HCT116 (cell line): ENCODE measurements at regions not wholly inside any gene's neighbourhood (a gene's known extent, or its start where the extent isn't known, plus 50 kb on each side); places are given as distances from the start of the nearest gene placed in this dataset.

Source experiments
- ATAC-seq: fragments of 200-7000 bp; cut with Tn5 transposase; 2 replicates; pipeline ENCODE4 v1.9.1; 2020; ENCODE audit warnings: mild to moderate bottlenecking, moderate library complexity
- BruUV-seq: library from RNA; stranded (reverse); fragments of 400-500 nt; replicated peaks from 2 replicates; lab custom pipeline; 2021; lab: Mats Ljungman, UMichigan
- CTCF ChIA-PET: fragments of 300-600 bp; sonication (Branson Sonifier 250); formaldehyde crosslinking; loops from one replicate; lab custom pipeline; 2021; ENCODE audit warnings: antibody characterized with exemption; lab: Charles Lee
- POLR2A ChIA-PET: fragments of 300-600, 350-600 bp; sonication (Branson Sonifier 250); formaldehyde crosslinking; loops from one replicate; lab custom pipeline; 2021; ENCODE audit warnings: antibody characterized with exemption; lab: Charles Lee
- RAD21 ChIA-PET, 2 experiments: fragments of 300-600 bp; sonication (Branson Sonifier 250); formaldehyde crosslinking; loops; one replicate each; lab custom pipeline; 2023; ENCODE audit warnings: low total read pairs in 2 of 2; ENCODE audit not compliant: uncharacterized antibody in 2 of 2, unreplicated experiment in 2 of 2, low non-redundant PET in 1 of 2; lab: Charles Lee
- DNase-seq: peaks from one replicate; pipeline ENCODE4 v3.0.0-alpha.2; 2010; ENCODE audit warnings: low read depth, low spot score
- H2AFZ ChIP-seq: fragments of 200-600 bp; shearing (Covaris generic), sonication (generic); 2 replicates; pipeline ENCODE4 v1.6.1; 2017; ENCODE audit warnings: low read depth, mixed run types, mixed read lengths, antibody characterized with exemption, low read length; ENCODE audit not compliant: poor library complexity, severe bottlenecking
- H3K27ac ChIP-seq: 2 replicates; pipeline ENCODE4 v1.5.1; 2012; ENCODE audit warnings: low read depth, low read length
- H3K27me3 ChIP-seq: fragments of 200-600 bp; sonication (generic); 2 replicates; pipeline ENCODE4 v1.6.1; 2016; ENCODE audit warnings: mixed run types, low read length, mixed read lengths; ENCODE audit not compliant: insufficient read depth
- H3K36me3 ChIP-seq, 2 experiments: fragments of 200-500 bp in 1 of 2; fragments of 200-600 bp in 1 of 2; sonication (Bioruptor generic) in 1 of 2; sonication (generic) in 1 of 2; 2 replicates each; pipeline versions ENCODE4 v1.5.1 to v1.6.1; 2014 to 2016; ENCODE audit warnings: low read length in 2 of 2, inconsistent platforms in 1 of 2, mixed read lengths in 1 of 2, mixed run types in 1 of 2; ENCODE audit not compliant: insufficient read depth in 2 of 2, control insufficient read depth in 1 of 2
- H3K4me1 ChIP-seq, 2 experiments: fragments of 200-600 bp in 1 of 2; sonication (generic) in 1 of 2; 2 replicates each; pipeline versions ENCODE4 v1.5.1 to v1.6.1; 2012 to 2017; ENCODE audit warnings: low read length in 2 of 2, inconsistent platforms in 1 of 2, mild to moderate bottlenecking in 1 of 2, mixed read lengths in 1 of 2, mixed run types in 1 of 2, moderate library complexity in 1 of 2; ENCODE audit not compliant: insufficient read depth in 2 of 2, control insufficient read depth in 1 of 2
- H3K4me2 ChIP-seq: fragments of 200-600 bp; sonication (generic); 2 replicates; pipeline ENCODE4 v1.6.1; 2017; ENCODE audit warnings: mixed run types, low read length, mixed read lengths
- H3K4me3 ChIP-seq, 2 experiments: fragments of 200-600 bp in 1 of 2; sonication (generic) in 1 of 2; replicated peaks in 1 of 2; 2 replicates each; pipeline ENCODE4 v1.5.1; 2011 to 2016; ENCODE audit warnings: low read length in 2 of 2, control low read depth in 1 of 2, low read depth in 1 of 2, mild to moderate bottlenecking in 1 of 2, mixed read lengths in 1 of 2, mixed run types in 1 of 2
- H3K79me2 ChIP-seq: fragments of 200-600 bp; sonication (generic); 2 replicates; pipeline ENCODE4 v1.6.1; 2017; ENCODE audit warnings: mild to moderate bottlenecking, mixed run types, low read length, moderate library complexity, mixed read lengths; ENCODE audit not compliant: insufficient read depth
- H3K9ac ChIP-seq: fragments of 200-600 bp; sonication (generic); 2 replicates; pipeline ENCODE4 v1.6.1; 2016; ENCODE audit warnings: low read length, mixed read lengths
- H3K9me2 ChIP-seq: fragments of 200-600 bp; sonication (generic), shearing (Covaris generic); 2 replicates; pipeline ENCODE4 v1.6.1; 2017; ENCODE audit warnings: mixed run types, mild to moderate bottlenecking, moderate library complexity; ENCODE audit not compliant: insufficient read depth
- H3K9me3 ChIP-seq, 2 experiments: fragments of 200-500 bp in 1 of 2; fragments of 200-600 bp in 1 of 2; sonication (Bioruptor generic) in 1 of 2; sonication (generic) in 1 of 2; 2 replicates each; pipeline ENCODE4 v1.6.1; 2014 to 2017; ENCODE audit warnings: low read length in 2 of 2, mixed read lengths in 2 of 2, inconsistent platforms in 1 of 2, low read depth in 1 of 2, mild to moderate bottlenecking in 1 of 2, mixed run types in 1 of 2, moderate library complexity in 1 of 2; ENCODE audit not compliant: control insufficient read depth in 1 of 2, insufficient read depth in 1 of 2
- H4K20me1 ChIP-seq: fragments of 200-600 bp; sonication (generic), shearing (Covaris generic); 2 replicates; pipeline ENCODE4 v1.6.1; 2017; ENCODE audit warnings: mixed run types, mild to moderate bottlenecking, moderate library complexity; ENCODE audit not compliant: insufficient read depth
- CBX3 ChIP-seq: IDR thresholded peaks from 2 replicates; pipeline ENCODE4 v1.6.1; 2012; ENCODE audit warnings: low read depth
- CEBPB ChIP-seq: IDR thresholded peaks from 2 replicates; pipeline ENCODE4 v1.6.1; 2012; ENCODE audit warnings: low read depth
- EZH2 ChIP-seq: fragments of 200-600 bp; sonication (generic); IDR thresholded peaks from 2 replicates; pipeline ENCODE4 v1.6.1; 2017; ENCODE audit warnings: antibody characterized with exemption, mixed run types
- EZH2phosphoT487 ChIP-seq: fragments of 200-600 bp; IDR thresholded peaks from 2 replicates; pipeline ENCODE4 v1.6.1; 2018; ENCODE audit warnings: antibody characterized with exemption, borderline replicate concordance
- FOSL1 ChIP-seq: IDR thresholded peaks from 2 replicates; pipeline ENCODE4 v1.6.1; 2012; ENCODE audit warnings: low read depth
- JUND ChIP-seq: IDR thresholded peaks from 2 replicates; pipeline ENCODE4 v1.6.1; 2012
- MAX ChIP-seq: IDR thresholded peaks from 2 replicates; pipeline ENCODE4 v1.6.1; 2012
- POLR2AphosphoS5 ChIP-seq: IDR thresholded peaks from 2 replicates; pipeline ENCODE4 v1.6.1; 2011; ENCODE audit warnings: mild to moderate bottlenecking, low read depth, low read length, moderate library complexity
- RAD21 ChIP-seq: IDR thresholded peaks from 2 replicates; pipeline ENCODE4 v1.6.1; 2012; ENCODE audit warnings: low read depth, mild to moderate bottlenecking
- REST ChIP-seq: IDR thresholded peaks from 2 replicates; pipeline ENCODE4 v1.6.1; 2012; ENCODE audit warnings: low read depth
- SIN3A ChIP-seq: IDR thresholded peaks from 2 replicates; pipeline ENCODE4 v1.6.1; 2012; ENCODE audit warnings: low read depth
- SP1 ChIP-seq: IDR thresholded peaks from 2 replicates; pipeline ENCODE4 v1.6.1; 2012; ENCODE audit warnings: low read depth
- SRF ChIP-seq: IDR thresholded peaks from 2 replicates; pipeline ENCODE4 v1.6.1; 2012; ENCODE audit warnings: low read depth
- TCF7L2 ChIP-seq: IDR thresholded peaks from 2 replicates; pipeline ENCODE4 v1.7.0; 2011; ENCODE audit warnings: borderline replicate concordance, inconsistent platforms; ENCODE audit not compliant: insufficient read depth, insufficient read length; ENCODE audit errors: extremely low read depth
- ZFX ChIP-seq: fragments of 450-650 bp; IDR thresholded peaks from 2 replicates; pipeline ENCODE4 v1.6.1; 2017
- ZNF274 ChIP-seq: fragments of 200-500 bp; sonication (Bioruptor generic); IDR thresholded peaks from 2 replicates; pipeline ENCODE4 v1.6.1; 2014; ENCODE audit warnings: mild to moderate bottlenecking, low read depth, low read length, inconsistent platforms
- intact Hi-C: fragments of 100-400 bp; cut with micrococcal nuclease; formaldehyde crosslinking; loops from 2 replicates; pipeline ENCODE4 v1.10.0; 2022
- TF ChIP-seq, protein P1 (sequence below): IDR thresholded peaks from 2 replicates; pipeline ENCODE4 v1.6.1; 2012
- TF ChIP-seq, protein P2 (sequence below), 3 experiments: fragments of 200-600 bp in 1 of 3; sonication (generic) in 1 of 3; IDR thresholded peaks in 2 of 3; conservative IDR thresholded peaks in 1 of 3; 2 replicates each; pipeline ENCODE4 v1.5.1; 2012 to 2017; ENCODE audit warnings: low read depth in 2 of 3, low read length in 2 of 3, antibody characterized with exemption in 1 of 3, borderline replicate concordance in 1 of 3, control low read depth in 1 of 3, mild to moderate bottlenecking in 1 of 3, mixed read lengths in 1 of 3, mixed run types in 1 of 3, moderate library complexity in 1 of 3; ENCODE audit not compliant: insufficient read depth in 1 of 3

GRCh38 chr10:4771554-4772201 lies 54.3 kb upstream of the AKR1E2 start (continued):
- TF ChIP-seq REST (no peak), ZNF274 (no peak)

DNA sequence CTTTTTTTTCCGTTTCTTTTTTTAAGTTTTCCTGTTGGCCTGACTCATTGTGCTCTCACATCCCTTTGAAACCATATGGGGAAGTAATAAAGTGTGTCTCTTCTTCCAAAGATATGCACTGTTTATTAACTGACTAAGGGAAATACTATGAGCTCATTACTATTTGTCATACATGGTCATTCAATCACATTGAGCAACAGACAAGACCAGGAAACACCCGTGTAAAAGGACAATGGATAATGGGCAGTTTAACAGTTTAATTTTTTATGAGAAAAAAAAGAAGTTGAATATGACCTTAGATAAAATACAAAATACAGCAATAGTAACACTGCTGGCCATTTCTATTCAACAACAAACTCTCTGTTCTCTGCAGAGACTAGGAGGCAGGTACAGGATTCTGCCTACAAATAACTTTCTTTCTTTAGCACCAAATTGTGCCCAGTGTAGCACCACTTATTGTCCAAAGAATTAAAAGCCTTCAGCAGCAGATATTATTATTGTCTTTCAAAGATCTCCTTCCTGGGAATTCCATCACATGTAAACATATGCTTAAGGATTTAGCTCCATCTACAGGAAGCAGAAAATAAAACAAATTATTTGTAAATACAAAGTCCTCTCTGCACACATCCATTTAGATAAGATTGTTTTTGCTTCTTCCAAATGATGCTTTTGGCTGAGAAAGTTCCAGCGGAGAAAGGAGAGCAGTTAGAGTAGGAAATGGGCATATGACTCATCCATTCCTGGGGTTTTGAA lies 55.0 kb upstream of the AKR1E2 start:
- Histone ChIP-seq H3K4me3 (peak overlapping the region in 1 of 2 experiments; percentile 23; a peak in 1 of 4 replicates), H3K36me3 (no peaks in the 10 kb centered on the region), H3K9ac (peak overlapping the region; percentile 46), H3K27ac (peak overlapping the region; percentile 38; the same call in 1 of the 2 replicates), H3K9me2 (no peaks in the 10 kb centered on the region), H3K4me2 (peak overlapping the region; percentile 47), H2AFZ (peak overlapping the region; percentile 93), H4K20me1 (no peaks in the 10 kb centered on the region), H3K9me3 (no peaks in the 10 kb centered on the region), H3K4me1 (peaks cover 13 to 46% of the 10 kb centered on the region in 2 experiments), H3K27me3 (no peaks in the 10 kb centered on the region), H3K79me2 (no peaks in the 10 kb centered on the region)
- BruUV-seq, result no TSS peak
- POLR2A ChIA-PET, result interaction anchor here (1.0 to 1.8 kb wide), 4 partner anchors 114 to 1573 kb away, joined by 3 to 5 read pairs (median 4); partner anchors contain the start of gene KLF6
- TF ChIP-seq CEBPB (peak; percentile 96), SRF (peak; percentile 92), ZFX (no peak), FOSL1 (peak; percentile 95), SP1 (peak; percentile 96), TCF7L2 (peak; percentile 72), SIN3A (peak; percentile 72; the same call in 1 of the 2 replicates), EZH2 (no peak), POLR2AphosphoS5 (peak; percentile 38; the same call in 1 of the 2 replicates), JUND (peak; percentile 94), RAD21 (peak; percentile 67), CBX3 (peak; percentile 83; the same call in 1 of the 2 replicates), EZH2phosphoT487 (no peak), MAX (peak; percentile 43)
- TF ChIP-seq, protein P1, sequence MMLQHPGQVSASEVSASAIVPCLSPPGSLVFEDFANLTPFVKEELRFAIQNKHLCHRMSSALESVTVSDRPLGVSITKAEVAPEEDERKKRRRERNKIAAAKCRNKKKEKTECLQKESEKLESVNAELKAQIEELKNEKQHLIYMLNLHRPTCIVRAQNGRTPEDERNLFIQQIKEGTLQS, result peak; percentile 13; the same call in 1 of the 2 replicates
- TF ChIP-seq, protein P2, sequence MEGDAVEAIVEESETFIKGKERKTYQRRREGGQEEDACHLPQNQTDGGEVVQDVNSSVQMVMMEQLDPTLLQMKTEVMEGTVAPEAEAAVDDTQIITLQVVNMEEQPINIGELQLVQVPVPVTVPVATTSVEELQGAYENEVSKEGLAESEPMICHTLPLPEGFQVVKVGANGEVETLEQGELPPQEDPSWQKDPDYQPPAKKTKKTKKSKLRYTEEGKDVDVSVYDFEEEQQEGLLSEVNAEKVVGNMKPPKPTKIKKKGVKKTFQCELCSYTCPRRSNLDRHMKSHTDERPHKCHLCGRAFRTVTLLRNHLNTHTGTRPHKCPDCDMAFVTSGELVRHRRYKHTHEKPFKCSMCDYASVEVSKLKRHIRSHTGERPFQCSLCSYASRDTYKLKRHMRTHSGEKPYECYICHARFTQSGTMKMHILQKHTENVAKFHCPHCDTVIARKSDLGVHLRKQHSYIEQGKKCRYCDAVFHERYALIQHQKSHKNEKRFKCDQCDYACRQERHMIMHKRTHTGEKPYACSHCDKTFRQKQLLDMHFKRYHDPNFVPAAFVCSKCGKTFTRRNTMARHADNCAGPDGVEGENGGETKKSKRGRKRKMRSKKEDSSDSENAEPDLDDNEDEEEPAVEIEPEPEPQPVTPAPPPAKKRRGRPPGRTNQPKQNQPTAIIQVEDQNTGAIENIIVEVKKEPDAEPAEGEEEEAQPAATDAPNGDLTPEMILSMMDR (IDR thresholded peaks at IDR 0.05 in 2 of 3, conservative IDR thresholded peaks at IDR 0.05 in 1 of 3; ENCODE audit: borderline replicate concordance in 1 of 3, insufficient read depth in 1 of 3, low read depth in 2 of 3, low read length in 2 of 3), result peak in 2 of 3 experiments; percentile 43 to 62; a peak in 3 of 6 replicates
- DNase-seq (peak; percentile 81), ATAC-seq (peak; percentile 85)
- intact Hi-C loops, result loop anchor here (1.0 kb wide), 1 partner anchor 1574 kb away; no protein-coding TSS in a partner anchor
- CTCF ChIA-PET, result interaction anchor here (0.6 to 2.0 kb wide), 13 partner anchors 9 to 1577 kb away, joined by 3 to 12 read pairs (median 4); no protein-coding TSS in a partner anchor
- RAD21 ChIA-PET, result interaction anchor here (0.9 to 1.9 kb wide), 2 partner anchors 597 to 1573 kb away, joined by 4 read pairs; no protein-coding TSS in a partner anchor
